Karpas-422 (cell line): ENCODE measurements at regions not wholly inside any gene's neighbourhood (a gene's known extent, or its start where the extent isn't known, plus 50 kb on each side); places are given as distances from the start of the nearest gene placed in this dataset.

Experiments used
- DNase-seq: peaks from one replicate; pipeline ENCODE4 v3.0.0-alpha.2; 2015
- H2AFZ ChIP-seq: fragments of 200-600 bp; sonication (generic); 2 replicates; pipeline ENCODE4 v1.6.1; 2014; ENCODE audit warnings: antibody characterized with exemption, low read length, mixed read lengths
- H3K27ac ChIP-seq: fragments of 200-600 bp; sonication (generic); 2 replicates; pipeline ENCODE4 v1.5.1; 2014; ENCODE audit warnings: mild to moderate bottlenecking, low read length, moderate library complexity
- H3K27me3 ChIP-seq: fragments of 200-600 bp; sonication (generic); 2 replicates; pipeline ENCODE4 v1.6.1; 2014; ENCODE audit warnings: low read length, mixed read lengths
- H3K36me3 ChIP-seq: fragments of 200-600 bp; sonication (generic); 2 replicates; pipeline ENCODE4 v1.6.1; 2014; ENCODE audit warnings: low read length, mixed read lengths; ENCODE audit not compliant: insufficient read depth
- H3K4me1 ChIP-seq: fragments of 200-600 bp; sonication (generic); 2 replicates; pipeline ENCODE4 v1.6.1; 2014; ENCODE audit warnings: mild to moderate bottlenecking, low read length, mixed read lengths
- H3K4me2 ChIP-seq: fragments of 200-600 bp; sonication (generic); 2 replicates; pipeline ENCODE4 v1.6.1; 2014; ENCODE audit warnings: low read length, low read depth, mild to moderate bottlenecking; ENCODE audit not compliant: poor library complexity, severe bottlenecking
- H3K4me3 ChIP-seq: fragments of 200-600 bp; sonication (generic); 2 replicates; pipeline ENCODE4 v1.5.1; 2014; ENCODE audit warnings: mild to moderate bottlenecking, antibody characterized with exemption, low read length, mixed read lengths
- H3K79me2 ChIP-seq: fragments of 200-600 bp; sonication (generic); 2 replicates; pipeline ENCODE4 v1.6.1; 2014; ENCODE audit warnings: mild to moderate bottlenecking, low read length, mixed read lengths
- H3K9ac ChIP-seq: fragments of 200-600 bp; sonication (generic); 2 replicates; pipeline ENCODE4 v1.6.0; 2014; ENCODE audit warnings: low read length
- H3K9me2 ChIP-seq: fragments of 200-600 bp; sonication (generic), shearing (Covaris generic); replicated peaks from 2 replicates; pipeline ENCODE4 v1.6.0; 2014; ENCODE audit warnings: mild to moderate bottlenecking, low read length, moderate library complexity; ENCODE audit not compliant: insufficient read depth
- H3K9me3 ChIP-seq: fragments of 300-700, 200-600 bp; sonication (generic); 2 replicates; pipeline ENCODE4 v1.6.1; 2014; ENCODE audit warnings: low read length, mixed read lengths
- H4K20me1 ChIP-seq: fragments of 200-600 bp; sonication (generic); 2 replicates; pipeline ENCODE4 v1.6.1; 2014; ENCODE audit warnings: mild to moderate bottlenecking, antibody characterized with exemption, low read length, low read depth; ENCODE audit not compliant: insufficient read depth

DNA sequence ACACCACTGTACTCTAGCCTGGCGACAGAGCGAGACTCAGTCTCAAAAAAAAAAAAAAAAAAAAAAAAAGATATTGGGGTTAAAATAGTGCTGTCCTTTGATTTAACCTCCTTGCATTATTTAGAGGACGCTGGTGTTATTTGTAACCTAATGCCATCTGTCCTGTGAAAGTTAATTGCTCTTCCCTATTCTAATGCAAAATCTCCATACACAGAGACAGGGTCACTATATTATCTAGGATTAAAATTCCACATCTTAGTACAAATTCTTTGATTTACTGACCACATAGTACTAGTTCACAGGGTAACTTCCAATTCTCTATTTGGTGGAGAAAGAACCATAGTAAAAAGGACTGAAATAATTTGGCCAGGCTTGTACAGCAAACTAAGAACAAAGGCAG is 184.2 kb upstream of the STEAP4 start:
- no peak overlapping the region for H3K4me3 ChIP-seq
- H3K27me3 ChIP-seq, result no peaks in the 10 kb centered on the region
- no peaks in the 10 kb centered on the region for H3K79me2 ChIP-seq
- no peak for DNase-seq
- H3K4me1 ChIP-seq, result no peaks in the 10 kb centered on the region
- H3K36me3 ChIP-seq, result no peaks in the 10 kb centered on the region
- no peaks in the 10 kb centered on the region for H4K20me1 ChIP-seq
- H3K9me2 ChIP-seq, result no peaks in the 10 kb centered on the region
- H3K4me2 ChIP-seq, result no peak overlapping the region
- H2AFZ ChIP-seq, result no peak overlapping the region
- H3K9me3 ChIP-seq, result no peaks in the 10 kb centered on the region
- H3K9ac ChIP-seq, result no peak overlapping the region
- H3K27ac ChIP-seq, result no peak overlapping the region

DNA sequence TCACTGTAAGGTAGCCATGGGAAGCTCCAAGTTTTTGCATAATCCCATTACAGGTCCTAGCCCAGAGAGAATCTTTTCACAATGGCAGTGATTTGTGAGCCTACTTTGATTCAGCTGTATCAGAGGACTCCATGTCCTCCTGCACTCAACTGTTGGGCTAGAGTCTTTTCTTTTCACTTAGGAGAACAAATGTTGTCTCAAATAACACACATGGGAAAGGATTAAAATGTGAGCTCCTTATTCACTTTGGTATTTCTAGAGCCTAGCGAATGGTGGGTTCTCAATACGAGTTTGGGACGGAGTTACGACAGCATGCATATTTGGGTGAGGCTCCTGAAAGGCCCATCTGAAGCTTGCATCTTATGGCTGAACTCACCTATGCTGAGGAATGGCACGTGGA is 183.5 kb upstream of the STEAP4 start:
- H3K4me2 ChIP-seq, result no peak overlapping the region
- no peak for DNase-seq
- H3K27ac ChIP-seq, result no peak overlapping the region
- H3K9me3 ChIP-seq, result no peaks in the 10 kb centered on the region
- H3K9ac ChIP-seq, result no peak overlapping the region
- H3K9me2 ChIP-seq, result no peaks in the 10 kb centered on the region
- no peak overlapping the region for H2AFZ ChIP-seq
- H3K4me3 ChIP-seq, result no peak overlapping the region
- H4K20me1 ChIP-seq, result no peaks in the 10 kb centered on the region
- H3K4me1 ChIP-seq, result no peaks in the 10 kb centered on the region
- H3K79me2 ChIP-seq, result no peaks in the 10 kb centered on the region
- no peaks in the 10 kb centered on the region for H3K36me3 ChIP-seq
- H3K27me3 ChIP-seq, result no peaks in the 10 kb centered on the region

DNA sequence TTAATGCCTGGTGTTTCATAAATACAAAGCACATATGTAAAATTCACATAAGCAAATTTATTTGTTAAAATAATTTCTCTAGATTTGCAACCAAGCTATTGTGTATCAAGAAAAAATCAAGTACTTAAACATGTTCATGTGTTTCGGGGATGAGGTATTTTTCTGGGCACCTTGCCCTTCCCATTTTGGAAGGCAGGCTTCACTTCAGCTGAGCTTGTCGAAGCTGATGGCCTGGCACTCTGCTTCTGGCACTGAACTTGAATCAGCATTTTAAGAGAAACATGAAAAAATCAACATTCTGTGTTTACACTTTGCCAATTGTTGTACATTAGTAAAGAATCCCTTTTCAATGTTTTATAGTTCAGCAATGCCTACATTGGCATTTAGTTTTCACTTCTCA is 179.1 kb upstream of the STEAP4 start:
- Histone ChIP-seq H3K9ac (no peak overlapping the region), H3K4me2 (no peak overlapping the region), H3K4me3 (no peak overlapping the region), H3K27ac (no peak overlapping the region), H3K79me2 (no peaks in the 10 kb centered on the region), H2AFZ (no peak overlapping the region), H3K9me3 (no peaks in the 10 kb centered on the region), H3K27me3 (no peaks in the 10 kb centered on the region), H3K4me1 (no peaks in the 10 kb centered on the region), H4K20me1 (no peaks in the 10 kb centered on the region), H3K36me3 (no peaks in the 10 kb centered on the region), H3K9me2 (no peaks in the 10 kb centered on the region)
- no peak for DNase-seq

- H3K4me2 ChIP-seq, result no peak overlapping the region
- no peaks in the 10 kb centered on the region for H4K20me1 ChIP-seq
- no peaks in the 10 kb centered on the region for H3K9me3 ChIP-seq
- H3K4me3 ChIP-seq, result no peak overlapping the region
- H3K36me3 ChIP-seq, result no peaks in the 10 kb centered on the region
- no peak overlapping the region for H3K27ac ChIP-seq
- no peaks in the 10 kb centered on the region for H3K4me1 ChIP-seq
- H3K27me3 ChIP-seq, result no peaks in the 10 kb centered on the region
- no peaks in the 10 kb centered on the region for H3K9me2 ChIP-seq
- no peak overlapping the region for H2AFZ ChIP-seq
- H3K79me2 ChIP-seq, result no peaks in the 10 kb centered on the region
- no peak overlapping the region for H3K9ac ChIP-seq
- DNase-seq, result no peak
Observed at GRCh38 chr7:88484551-88484950, 177.9 kb upstream of the STEAP4 start.

DNA sequence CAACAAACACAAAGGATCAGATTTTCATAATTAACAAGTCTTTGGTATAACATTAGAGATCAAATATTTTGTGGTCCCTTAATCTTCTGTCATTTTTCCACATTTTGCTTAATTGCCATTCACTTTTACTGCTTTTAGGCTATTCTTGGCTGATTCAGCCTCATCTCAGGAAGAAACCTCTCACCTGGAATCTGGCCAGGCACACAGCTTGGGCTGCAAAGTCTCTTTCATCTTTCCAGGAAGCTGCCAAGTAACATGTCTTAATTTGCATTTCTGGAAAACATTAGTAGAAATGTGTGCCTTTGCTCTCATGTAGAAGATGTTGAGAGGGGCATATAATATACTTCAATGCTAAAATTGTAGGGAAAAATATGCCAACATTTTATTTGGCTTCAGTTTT is 174.2 kb upstream of the STEAP4 start:
- Histone ChIP-seq H3K27ac (no peak overlapping the region), H3K79me2 (no peaks in the 10 kb centered on the region), H3K4me3 (no peak overlapping the region), H3K4me1 (no peaks in the 10 kb centered on the region), H3K9me3 (no peaks in the 10 kb centered on the region), H3K9ac (no peak overlapping the region), H3K27me3 (no peaks in the 10 kb centered on the region), H3K4me2 (no peak overlapping the region), H4K20me1 (no peaks in the 10 kb centered on the region), H3K36me3 (no peaks in the 10 kb centered on the region), H2AFZ (no peak overlapping the region), H3K9me2 (no peaks in the 10 kb centered on the region)
- no peak for DNase-seq

DNA sequence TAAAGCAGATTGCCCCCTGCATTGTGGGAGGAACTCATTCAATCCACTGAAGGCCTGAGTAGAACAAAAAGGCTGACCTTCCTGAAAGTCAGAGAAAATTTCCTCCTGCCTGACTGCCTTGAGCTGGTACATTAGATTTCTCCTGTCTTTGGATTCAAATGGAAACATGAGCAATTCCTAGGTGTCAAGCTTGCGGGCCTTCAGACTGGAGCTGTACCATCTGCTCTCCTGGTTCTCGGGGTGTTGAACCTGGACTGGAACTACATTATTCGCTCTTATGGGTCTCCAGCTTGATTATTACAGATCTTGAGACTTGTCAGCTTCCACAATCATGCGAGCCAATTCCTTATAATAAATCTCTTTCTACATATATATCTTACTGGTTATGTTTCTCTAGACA is 173.6 kb upstream of the STEAP4 start:
- no peak for DNase-seq
- H3K4me3 ChIP-seq, result no peak overlapping the region
- no peaks in the 10 kb centered on the region for H3K4me1 ChIP-seq
- no peak overlapping the region for H3K27ac ChIP-seq
- no peak overlapping the region for H2AFZ ChIP-seq
- no peak overlapping the region for H3K4me2 ChIP-seq
- H3K36me3 ChIP-seq, result no peaks in the 10 kb centered on the region
- no peak overlapping the region for H3K9ac ChIP-seq
- no peaks in the 10 kb centered on the region for H4K20me1 ChIP-seq
- H3K27me3 ChIP-seq, result no peaks in the 10 kb centered on the region
- no peaks in the 10 kb centered on the region for H3K79me2 ChIP-seq
- H3K9me2 ChIP-seq, result no peaks in the 10 kb centered on the region
- no peaks in the 10 kb centered on the region for H3K9me3 ChIP-seq

DNA sequence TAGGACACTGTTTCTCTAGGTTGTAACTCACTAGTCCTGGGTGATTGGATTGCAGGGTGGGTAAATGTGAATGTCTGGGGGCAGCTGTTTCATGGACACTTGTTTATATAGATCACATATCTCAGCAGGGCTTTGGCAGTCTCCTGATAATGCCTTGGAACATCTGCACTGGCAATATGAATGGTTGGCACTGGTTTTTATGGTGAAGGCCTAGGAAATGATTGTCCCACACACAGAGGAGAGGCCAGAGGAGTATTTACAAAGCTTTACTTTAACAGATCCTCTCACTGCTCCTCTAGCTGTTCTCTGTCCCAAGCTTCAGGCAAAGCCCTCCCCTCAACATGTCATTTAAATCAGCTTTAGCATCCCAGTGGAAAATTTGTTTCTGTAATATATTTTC is 171.3 kb upstream of the STEAP4 start:
- no peak overlapping the region for H3K27ac ChIP-seq
- no peaks in the 10 kb centered on the region for H3K79me2 ChIP-seq
- H3K4me1 ChIP-seq, result no peaks in the 10 kb centered on the region
- H3K27me3 ChIP-seq, result no peaks in the 10 kb centered on the region
- no peaks in the 10 kb centered on the region for H3K9me2 ChIP-seq
- no peak overlapping the region for H3K4me3 ChIP-seq
- DNase-seq, result no peak
- H3K36me3 ChIP-seq, result no peaks in the 10 kb centered on the region
- no peaks in the 10 kb centered on the region for H4K20me1 ChIP-seq
- H2AFZ ChIP-seq, result no peak overlapping the region
- no peak overlapping the region for H3K4me2 ChIP-seq
- no peak overlapping the region for H3K9ac ChIP-seq
- H3K9me3 ChIP-seq, result no peaks in the 10 kb centered on the region

- H3K27ac ChIP-seq, result no peak overlapping the region
- H3K9me2 ChIP-seq, result no peaks in the 10 kb centered on the region
- no peak overlapping the region for H2AFZ ChIP-seq
- no peaks in the 10 kb centered on the region for H3K27me3 ChIP-seq
- DNase-seq, result no peak
- no peaks in the 10 kb centered on the region for H3K79me2 ChIP-seq
- no peak overlapping the region for H3K4me3 ChIP-seq
- no peak overlapping the region for H3K9ac ChIP-seq
- H4K20me1 ChIP-seq, result no peaks in the 10 kb centered on the region
- H3K4me1 ChIP-seq, result no peaks in the 10 kb centered on the region
- no peaks in the 10 kb centered on the region for H3K36me3 ChIP-seq
- no peaks in the 10 kb centered on the region for H3K9me3 ChIP-seq
- no peak overlapping the region for H3K4me2 ChIP-seq
Observed at GRCh38 chr7:88465600-88465999, 158.9 kb upstream of the STEAP4 start.

DNA sequence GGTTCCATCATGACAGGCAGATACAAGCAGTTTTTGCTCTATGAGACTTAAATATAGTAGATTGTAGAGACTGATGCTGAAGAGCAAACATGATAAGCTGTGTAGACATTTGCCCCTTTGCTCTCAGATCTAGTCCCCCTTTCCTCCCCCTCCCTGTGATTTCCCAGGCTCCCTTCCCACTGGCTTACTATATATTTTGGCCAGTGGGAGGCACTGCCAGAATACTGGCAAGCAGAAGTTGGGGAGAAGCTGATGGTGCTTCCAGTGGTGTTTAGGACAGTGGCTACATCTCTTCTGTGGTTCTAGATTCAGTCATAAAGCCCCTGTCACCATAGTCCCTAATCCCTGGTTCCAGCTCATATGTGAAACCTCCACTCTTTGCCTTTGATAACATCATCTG is 156.1 kb upstream of the STEAP4 start:
- Histone ChIP-seq H3K9ac (no peak overlapping the region), H3K4me1 (no peaks in the 10 kb centered on the region), H3K4me3 (no peak overlapping the region), H2AFZ (no peak overlapping the region), H3K79me2 (no peaks in the 10 kb centered on the region), H3K9me2 (no peaks in the 10 kb centered on the region), H3K9me3 (no peaks in the 10 kb centered on the region), H3K27me3 (no peaks in the 10 kb centered on the region), H4K20me1 (no peaks in the 10 kb centered on the region), H3K36me3 (no peaks in the 10 kb centered on the region), H3K4me2 (no peak overlapping the region), H3K27ac (no peak overlapping the region)
- no peak for DNase-seq
